ENCODE measurements at regions not wholly inside any gene's neighbourhood (a gene's known extent, or its start where the extent isn't known, plus 50 kb on each side); places are given as distances from the start of the nearest gene placed in this dataset.

DNA sequence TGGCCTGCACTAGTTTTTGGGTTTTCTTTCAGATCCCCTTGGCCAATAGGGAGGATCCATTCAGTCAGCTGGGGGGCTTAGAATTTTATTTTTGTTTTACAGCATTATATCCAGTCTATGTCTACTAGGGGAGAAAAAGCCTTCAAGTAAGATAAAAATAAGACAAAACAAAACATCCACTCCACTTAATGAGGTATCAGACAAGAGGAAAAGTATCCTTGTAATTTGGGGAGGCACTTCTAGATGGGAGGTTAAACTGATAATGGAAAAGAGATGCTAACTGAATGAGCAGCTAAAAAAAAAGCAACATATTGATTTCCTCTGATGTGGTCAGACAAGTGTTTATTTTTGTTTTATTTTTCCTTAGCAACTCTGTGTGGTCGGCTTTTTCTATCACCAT, 278.0 kb upstream of the ANO3 start:
- no peak for DNase-seq

DNA sequence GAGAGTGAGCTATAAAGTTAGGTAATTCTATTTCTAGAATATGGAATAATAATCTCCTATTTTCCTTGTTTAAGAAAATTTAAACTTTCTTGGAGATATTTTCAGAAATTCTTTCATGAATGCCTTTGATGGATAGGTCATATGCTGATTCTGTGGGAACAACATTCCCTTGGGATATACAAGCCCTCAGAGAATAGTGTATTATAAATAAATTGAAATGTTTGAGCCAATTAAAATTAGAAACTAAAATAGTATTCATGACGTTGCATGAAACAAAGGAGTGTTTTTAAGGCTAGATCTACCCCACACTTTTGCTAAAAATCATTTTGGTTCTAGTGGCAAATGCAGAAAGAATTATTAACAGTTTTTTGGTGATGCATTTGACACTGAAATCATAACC, 269.3 kb upstream of the ANO3 start:
- DNase-seq = no peak

DNA sequence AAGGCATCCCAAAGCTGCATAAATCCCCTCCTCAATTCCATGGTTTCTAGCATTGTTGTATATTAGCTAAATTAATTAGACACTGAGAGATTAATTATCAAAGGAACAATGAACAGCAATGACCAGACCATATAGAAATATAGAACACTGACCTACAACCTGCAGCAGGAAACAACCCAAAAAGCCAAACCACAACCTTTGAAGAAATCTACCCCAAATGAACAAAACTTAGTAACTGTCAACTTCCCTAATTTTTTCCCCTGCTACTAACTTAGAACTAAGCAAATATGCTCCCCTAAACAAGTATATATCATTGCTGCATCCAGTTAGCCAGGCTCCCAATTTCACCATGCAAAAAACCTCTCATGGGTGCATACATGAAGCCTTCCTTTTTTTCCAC, 268.0 kb upstream of the ANO3 start:
- DNase-seq = no peak

DNA sequence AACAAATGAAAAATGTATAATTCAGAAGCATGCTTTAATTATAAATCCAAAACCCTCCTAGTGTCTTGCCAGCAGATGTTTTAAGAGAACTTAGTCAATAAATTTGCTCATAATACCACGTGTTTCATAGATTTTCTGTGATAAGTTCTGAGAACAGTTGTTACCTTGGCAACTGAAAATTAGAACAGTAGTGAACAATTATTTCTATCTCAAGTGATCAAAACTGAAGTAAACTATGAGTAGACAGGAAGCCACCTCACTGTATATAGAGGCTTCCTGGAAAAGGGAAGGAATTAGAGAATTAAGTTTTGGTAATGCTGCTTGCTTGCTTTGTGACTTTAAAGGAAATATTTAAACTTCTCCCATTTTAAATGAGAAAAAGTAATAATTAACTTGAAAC, 266.0 kb upstream of the ANO3 start:
- DNase-seq = no peak

DNA sequence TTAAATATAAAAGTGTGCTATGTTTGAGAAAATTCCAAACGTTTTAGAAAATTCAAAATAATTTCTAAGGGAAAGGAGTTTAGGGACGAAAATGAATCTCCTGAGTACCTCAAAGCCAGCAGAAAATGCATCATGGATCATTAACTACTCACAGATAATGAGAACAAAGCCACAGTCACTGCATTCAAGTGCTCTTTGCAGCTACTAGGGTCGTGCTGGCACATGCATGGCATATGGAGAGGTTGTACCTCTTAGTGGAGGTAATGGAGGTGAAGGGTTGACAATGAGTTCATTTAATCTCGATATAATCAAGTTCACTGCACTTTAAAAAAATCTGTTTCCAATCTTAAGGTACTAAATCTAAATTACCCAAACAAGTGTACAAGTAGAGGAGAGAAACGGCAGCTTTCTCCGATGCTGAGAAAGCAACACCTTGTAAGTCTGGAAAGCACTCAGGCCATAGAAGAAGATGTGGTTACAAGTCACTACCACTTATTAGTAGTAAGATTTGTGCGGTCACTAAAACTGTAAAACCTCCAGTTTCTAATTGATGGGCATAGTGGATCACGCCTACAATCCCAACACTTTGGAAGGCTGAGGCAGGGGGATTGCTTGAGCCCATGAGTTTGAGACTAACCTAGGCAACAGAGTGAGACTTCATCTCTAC, 261.1 kb upstream of the ANO3 start:
- DNase-seq = peak; percentile 65

DNA sequence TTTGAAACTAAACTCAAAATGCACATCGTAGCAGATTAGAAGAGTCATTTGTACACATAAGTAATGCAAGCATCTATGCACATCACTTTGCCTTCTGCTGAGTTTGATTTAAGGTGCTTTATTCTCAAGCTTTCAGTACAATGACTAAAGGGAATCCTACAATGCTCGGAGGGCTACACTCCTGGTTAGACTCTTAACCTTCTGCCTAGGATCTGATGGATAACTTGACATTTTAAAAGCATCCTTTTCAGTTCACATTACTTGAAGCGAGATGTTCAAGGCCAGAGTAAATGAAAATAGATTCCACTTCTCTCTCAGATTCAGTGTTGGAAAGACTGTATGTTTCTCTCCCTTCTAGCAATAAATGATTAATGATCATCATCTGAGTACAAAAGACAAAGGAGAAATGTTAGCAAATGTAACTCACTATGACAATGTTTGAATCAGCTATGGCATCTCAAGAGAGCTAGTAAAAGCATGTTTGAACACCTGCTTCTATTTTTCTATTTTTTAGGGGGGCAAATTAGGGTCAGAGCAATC, 259.2 kb upstream of the ANO3 start:
- DNase-seq = no peak

DNA sequence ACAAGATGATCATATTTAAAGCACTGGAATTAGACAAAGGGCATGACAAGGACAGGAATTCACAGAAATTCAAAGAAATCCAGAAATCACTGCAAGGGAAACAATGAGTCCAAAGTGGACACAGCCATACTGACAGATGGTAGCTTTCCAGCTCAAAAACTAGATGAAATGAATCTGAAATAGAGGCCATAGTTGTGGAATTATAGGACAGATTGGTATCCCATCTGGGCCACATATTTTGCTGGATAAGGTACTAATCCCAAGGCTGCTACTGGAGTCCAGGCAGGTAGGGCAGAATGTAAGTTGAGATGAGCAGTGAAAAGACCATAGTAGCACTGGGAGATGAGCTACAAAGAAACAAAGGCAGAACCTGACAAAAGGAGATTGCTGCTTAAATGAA, 258.3 kb upstream of the ANO3 start:
- DNase-seq = peak; percentile 5

DNA sequence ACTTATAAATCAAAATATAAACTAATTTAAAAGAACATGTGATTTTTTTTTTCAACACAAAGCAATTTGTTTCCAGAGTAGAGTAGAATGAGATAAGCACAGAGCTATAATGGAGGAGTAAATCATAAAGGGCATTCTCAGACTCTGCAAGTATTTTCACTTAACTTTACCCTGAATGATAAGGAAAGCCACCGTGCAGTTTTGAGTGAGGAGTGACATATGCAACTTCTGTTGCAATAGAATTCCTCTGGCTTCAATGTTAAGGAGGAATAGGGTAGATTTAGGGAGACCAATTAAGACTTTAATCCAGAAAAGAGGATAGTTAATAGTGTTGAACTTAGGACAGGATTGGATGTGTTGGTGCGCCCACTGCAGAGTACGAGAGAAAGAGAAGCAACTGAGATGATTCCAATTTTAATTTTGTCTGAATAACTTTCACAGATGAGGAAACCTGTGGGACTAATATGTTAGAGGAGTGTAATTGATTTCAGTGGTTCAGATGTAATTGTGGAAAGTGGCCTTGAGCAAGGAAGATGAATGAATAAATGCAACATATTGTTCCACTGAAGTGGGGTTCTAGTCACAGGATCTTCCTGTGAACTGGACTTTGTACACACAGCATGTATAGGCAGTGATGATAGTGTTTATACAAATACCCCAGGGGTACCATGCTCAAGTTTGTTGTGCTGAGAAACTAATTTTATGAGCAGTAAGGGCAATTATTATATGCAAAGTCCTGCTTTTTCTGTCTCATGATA, 255.5 kb upstream of the ANO3 start:
- DNase-seq = no peak

DNA sequence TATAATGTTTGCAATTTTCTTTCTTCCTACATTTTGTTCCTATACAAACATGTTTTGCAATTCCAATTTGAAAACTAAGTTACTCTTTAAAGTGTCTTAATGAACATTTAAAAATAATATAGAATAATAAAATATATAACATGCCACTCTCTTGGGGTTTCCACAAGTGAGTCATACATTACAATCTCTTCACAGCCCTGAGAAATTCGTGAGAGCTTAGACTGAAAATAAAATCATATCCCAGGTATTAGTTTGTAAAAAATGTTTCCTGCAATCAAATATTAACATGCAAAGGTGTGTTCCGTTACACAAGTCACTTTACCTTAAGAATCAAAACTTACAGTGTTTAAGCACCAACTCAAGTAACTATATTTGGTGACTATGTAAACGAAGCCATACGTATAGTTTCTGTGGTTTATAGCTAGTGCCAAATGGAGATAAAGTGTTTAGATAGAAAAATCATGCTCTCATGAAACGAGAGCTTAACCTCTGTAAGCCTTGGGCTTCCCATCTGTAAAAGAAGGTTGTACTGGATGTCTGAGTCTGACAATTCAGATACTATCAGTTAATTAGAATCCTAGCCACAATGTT, 253.6 kb upstream of the ANO3 start:
- DNase-seq = no peak

DNA sequence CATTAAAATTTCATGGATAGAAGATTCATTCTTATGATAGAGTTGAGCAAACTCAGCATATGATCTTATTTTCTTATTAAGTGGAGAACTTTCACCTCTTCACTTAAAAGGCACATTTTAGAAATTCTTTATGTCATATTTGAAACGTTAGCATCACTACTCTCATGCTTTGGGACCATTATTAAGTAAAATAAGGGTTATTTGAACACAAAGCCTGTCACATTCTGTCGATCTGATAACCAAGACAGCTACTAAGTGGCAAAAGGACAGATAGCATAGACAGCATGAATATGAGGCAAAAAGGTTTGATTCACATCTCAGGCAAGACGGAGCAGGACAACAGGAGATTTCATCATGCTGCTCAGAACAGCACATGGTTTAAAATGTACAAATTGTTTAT, 247.6 kb upstream of the ANO3 start:
- DNase-seq = no peak

DNA sequence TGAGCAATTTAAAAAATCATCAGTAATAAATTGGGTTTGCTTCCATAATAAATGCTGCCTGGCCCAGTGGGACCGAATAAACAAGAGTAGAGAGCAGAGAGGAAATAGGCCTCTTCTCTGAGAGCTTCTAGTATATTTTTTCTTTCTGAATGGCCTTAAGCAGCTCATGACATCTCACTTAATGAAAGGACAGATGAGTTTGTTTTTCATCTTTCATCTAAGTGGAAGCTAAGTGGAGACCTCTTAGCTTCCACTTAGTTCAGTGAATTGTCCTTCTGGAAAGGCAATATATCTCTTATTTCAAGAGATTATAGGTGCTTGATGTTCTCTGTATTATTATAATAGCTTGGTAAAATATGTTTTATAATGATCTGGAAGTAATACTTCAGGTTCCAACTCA, 245.9 kb upstream of the ANO3 start:
- DNase-seq = no peak

DNA sequence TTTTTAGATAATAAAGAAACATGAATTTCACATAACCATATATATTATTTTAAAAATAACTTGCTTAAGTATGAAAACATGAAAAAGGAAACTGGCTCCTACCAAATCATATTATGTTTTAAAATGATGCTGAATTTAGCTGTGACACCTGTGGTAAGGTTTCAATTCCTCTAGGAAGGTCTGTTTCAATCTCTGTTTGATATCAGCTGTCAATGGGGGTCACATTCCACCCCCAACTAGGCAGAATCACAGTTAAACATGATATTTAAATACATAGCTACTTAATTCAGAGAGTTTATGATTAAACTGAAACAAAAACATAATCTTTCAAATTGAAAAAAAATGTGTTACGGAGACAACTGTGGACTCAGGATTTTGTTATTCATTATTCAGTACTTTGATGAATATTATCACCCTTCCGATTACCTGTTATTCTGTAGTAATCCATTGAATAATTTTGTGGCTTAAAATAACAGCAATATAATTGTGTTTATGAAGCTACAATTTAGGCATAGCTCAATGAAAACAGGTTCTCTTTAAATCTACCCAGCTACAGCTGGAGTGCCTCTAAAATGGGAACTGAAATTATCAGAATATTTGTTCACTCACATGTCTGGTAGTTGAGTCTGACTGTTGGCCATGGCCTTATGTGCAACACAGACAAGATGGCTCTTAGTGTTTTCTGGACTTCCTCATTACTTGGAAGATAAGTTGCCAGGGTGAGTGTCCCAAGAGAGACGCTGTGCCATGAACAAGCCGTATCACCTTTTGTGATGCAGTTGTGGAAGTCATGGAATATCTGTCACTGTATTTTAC, 244.6 kb upstream of the ANO3 start:
- DNase-seq = no peak

DNA sequence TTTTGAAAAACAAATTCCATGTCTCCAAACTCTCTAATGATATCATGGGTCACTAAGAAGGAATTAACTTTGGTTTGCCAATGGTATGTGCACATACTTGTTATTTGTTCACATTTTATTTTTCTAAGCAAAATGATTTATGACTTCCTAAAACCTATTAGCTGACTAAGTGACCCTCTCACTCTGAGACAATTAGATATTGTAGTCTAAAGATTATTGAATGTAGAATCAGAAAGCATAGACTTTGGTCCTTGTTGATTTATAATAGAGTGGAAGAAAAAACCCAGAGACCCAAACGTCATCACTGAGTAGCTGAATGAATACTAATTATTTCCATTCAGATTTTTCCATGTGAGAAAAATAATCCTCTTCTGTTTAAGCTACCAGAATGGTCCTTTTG, 243.5 kb upstream of the ANO3 start:
- no peak for DNase-seq

DNA sequence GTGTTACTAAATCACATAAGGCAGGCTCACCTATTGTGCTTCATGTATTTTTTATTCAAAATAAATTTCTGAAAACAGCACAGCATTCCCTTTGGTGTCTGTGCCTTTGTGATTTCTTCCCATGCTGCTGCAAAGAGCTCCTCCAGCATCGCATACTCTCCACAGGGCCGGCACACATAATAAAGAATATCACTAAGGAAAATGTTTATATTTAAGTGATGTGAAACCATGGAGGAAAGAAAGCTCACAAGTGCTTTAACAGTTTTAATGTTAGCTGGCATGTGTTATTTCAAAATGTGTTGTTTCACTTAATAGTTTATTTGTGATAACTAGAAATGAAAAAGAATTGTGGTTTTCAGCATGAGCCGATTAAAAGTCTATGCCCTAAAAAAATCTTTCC, 241.3 kb upstream of the ANO3 start:
- no peak for DNase-seq

DNA sequence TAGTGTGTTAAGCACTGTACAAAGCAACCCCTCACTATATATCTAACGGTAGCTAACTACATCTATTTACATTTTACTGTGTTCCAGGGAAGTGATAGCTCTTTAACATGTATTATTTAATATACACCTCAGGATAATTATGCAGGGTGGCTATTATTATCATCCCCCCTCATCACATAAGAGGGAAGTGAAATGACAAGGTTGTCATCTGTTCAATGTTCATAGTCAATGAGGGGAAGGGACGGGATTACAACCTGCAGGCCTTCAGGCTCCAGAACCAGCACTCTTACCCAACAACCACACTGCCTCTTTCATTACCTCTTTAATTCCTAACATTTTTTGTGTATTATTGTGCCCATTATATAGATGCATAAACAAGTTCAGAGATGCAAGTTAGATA, 238.7 kb upstream of the ANO3 start:
- no peak for DNase-seq

DNA sequence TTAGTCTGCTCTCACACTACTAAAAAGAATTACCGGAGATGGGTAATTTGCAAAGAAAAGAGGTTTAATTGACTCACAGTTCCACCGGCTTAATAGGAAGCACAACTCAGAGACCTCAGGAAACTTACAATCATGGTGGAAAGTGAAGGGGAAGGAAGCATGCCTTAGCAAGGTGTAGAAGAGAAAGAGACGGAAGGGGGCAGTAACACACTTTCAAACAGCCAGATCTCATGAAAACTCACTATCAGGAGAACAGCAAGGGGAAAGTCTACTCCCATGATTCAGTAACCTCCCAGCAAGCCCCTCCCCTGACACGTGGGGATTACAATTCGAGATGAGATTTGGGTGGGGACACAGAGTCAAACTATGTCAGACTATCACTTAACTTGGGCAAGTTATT, 236.6 kb upstream of the ANO3 start:
- no peak for DNase-seq

DNA sequence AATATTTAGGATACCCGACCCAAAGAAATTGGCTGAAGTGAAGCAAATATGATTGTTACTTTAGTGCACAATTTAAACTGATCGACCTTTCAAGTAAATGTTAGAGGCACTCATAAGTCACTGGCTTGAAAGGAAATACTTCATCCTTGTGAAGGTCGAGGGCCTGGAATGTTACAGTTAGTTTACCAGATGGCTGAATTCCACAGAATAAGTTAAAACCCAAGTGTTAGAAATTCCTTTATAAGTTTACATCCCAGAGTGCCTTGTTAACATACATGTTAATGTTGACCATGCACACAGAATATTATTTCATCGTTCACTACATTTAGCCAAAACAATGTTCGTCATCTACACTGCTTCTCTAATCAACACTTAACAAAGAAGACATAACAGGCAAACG, 235.5 kb upstream of the ANO3 start:
- no peak for DNase-seq

DNA sequence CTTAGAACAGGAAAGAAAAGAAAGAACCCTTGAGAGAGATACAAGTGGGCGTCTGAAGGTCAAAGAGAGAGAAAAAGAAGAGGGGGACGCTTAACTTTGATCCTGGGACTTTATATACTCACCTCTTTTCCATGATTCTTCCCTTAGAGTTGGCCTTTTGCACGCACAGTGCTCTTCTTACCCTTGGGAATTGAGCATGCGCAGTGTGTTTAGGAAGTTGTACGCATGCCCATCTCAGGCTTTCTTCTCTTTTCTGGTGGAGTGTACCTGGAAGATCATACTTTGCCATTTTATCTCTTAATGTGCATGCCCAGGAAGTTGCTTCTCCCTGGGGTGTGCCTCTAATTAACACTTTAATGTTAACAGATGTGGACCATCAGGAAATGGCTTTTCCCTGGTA, 229.6 kb upstream of the ANO3 start:
- DNase-seq = no peak

DNA sequence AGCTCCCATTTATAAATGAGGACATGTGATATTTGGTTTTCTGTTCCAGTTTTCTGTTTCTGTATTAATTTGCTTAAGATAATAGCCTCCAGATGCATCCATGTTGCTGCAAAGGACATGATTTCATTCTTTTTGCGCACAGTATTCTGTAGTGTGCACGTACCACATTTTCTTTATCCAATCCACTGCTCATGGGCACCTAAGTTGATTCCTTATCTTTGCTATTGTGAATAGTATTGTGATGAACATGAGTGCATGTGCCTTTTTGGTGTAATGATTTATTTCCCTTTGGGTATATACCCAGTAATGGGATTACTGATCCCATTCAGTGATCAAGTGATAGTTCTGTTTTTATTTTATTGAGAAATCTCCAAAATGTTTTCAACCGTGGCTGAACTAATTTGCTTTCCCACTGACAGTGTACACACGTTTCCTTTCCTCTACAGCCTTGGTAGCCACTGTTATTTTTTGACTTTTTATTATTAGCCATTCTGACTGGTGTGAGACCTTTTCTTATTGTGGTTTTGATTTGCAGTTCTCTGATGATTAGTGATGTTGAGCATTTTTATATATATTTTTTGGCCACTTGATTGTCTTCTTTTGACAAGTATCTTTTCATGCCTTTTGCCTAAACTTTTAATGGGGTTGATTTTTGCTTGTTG, 226.0 kb upstream of the ANO3 start:
- no peak for DNase-seq

DNA sequence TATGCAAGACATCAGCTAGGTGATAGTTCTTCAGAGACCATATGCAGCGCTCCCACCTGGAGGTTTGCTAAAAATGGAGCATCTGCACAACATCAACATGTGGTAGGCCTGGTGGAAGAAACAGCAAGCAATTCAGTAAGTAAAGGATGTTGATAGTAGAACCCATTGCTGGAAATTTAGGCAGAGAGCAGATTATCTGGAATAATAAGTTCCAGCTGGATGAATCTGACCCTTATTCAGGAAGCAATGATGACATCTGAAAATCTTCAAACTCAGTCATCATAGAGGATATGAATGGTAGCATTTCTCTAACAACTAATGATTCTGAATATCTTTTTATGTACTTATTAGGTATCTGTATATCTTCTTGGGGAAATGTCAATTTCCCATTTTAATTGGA, 225.2 kb upstream of the ANO3 start:
- DNase-seq = no peak

DNA sequence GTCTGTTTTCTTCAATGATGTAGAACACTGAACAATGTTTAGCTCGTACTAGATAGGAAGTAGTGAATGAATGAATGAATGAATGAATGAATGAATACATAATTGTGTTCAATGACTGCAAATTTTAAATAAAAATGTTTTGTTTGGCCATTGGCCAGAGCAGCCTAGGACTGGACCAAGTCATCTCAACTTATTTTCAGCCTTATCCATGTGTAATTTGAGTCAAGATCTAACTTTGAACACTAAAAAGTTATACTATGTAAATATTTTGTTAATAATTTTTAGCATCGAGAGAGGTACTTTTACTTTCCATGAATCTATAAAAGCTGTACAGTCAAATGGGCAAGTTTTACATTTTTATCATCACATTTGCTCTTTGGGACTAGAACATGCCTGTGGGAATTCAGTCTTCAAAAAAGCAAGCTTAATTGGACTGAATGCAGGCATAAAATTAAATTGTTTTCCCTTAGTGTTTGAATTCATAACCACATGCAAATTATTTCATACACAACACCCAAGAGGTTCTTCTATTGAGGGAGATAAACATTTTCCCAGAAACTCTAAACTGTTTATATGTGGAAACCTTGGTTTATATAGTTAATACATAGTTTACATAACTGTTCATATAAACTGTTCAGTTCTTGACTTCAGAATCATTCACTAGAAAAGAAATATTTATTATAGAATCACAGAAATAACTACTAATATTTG, 222.1 kb upstream of the ANO3 start:
- no peak for DNase-seq

DNA sequence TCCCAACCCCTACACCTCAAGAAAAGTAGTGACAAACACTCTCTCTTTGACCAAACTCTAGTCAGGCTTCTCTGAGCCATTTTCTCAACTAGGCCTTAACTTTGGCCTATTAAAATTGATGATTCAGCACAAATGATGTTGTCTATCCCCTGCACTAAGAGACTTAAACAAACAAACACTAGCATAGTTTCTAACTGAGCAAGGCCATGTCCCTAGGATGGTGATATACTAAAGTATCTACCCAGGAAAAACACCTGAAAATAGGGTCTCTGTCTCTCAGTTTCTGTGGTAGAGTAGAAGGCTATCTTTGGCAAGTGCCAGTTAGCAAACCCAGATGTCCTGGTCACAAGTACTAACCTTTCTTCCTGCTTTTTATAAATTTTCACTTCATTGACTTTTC, 219.7 kb upstream of the ANO3 start:
- DNase-seq = no peak
